Epithelial cell of esophagus (primary cell): ENCODE measurements at regions not wholly inside any gene's neighbourhood (a gene's known extent, or its start where the extent isn't known, plus 50 kb on each side); places are given as distances from the start of the nearest gene placed in this dataset.
"Not testable (repeated sequence)": the region's sequence is repeated elsewhere in the genome, so short reads cannot be mapped to it uniquely, and the experiment has no call there.

Source experiments
- DNase-seq: peaks from one replicate; pipeline ENCODE4 v3.0.0; 2010; ENCODE audit warnings: low read depth
- H3K4me3 ChIP-seq: 2 replicates; pipeline ENCODE4 v1.5.1; 2011; ENCODE audit warnings: mild to moderate bottlenecking, low read length, control low read depth
- TF ChIP-seq, protein P1 (sequence below): IDR thresholded peaks from 2 replicates; pipeline ENCODE4 v1.5.1; 2011; ENCODE audit warnings: low read depth, mild to moderate bottlenecking, low read length, control low read depth, inconsistent platforms; ENCODE audit not compliant: insufficient read depth; ENCODE audit errors: missing control alignments

GRCh38 chr13:44796597-44797490 is 192.4 kb downstream of the NUFIP1 start:
- no peak overlapping the region for H3K4me3 ChIP-seq
- TF ChIP-seq, protein P1, sequence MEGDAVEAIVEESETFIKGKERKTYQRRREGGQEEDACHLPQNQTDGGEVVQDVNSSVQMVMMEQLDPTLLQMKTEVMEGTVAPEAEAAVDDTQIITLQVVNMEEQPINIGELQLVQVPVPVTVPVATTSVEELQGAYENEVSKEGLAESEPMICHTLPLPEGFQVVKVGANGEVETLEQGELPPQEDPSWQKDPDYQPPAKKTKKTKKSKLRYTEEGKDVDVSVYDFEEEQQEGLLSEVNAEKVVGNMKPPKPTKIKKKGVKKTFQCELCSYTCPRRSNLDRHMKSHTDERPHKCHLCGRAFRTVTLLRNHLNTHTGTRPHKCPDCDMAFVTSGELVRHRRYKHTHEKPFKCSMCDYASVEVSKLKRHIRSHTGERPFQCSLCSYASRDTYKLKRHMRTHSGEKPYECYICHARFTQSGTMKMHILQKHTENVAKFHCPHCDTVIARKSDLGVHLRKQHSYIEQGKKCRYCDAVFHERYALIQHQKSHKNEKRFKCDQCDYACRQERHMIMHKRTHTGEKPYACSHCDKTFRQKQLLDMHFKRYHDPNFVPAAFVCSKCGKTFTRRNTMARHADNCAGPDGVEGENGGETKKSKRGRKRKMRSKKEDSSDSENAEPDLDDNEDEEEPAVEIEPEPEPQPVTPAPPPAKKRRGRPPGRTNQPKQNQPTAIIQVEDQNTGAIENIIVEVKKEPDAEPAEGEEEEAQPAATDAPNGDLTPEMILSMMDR: no peak
- no peak for DNase-seq

- DNase-seq, H3K4me3 ChIP-seq: not testable (repeated sequence)
Observed at GRCh38 chr13:44796039-44796438, 193.2 kb downstream of the NUFIP1 start.

DNA sequence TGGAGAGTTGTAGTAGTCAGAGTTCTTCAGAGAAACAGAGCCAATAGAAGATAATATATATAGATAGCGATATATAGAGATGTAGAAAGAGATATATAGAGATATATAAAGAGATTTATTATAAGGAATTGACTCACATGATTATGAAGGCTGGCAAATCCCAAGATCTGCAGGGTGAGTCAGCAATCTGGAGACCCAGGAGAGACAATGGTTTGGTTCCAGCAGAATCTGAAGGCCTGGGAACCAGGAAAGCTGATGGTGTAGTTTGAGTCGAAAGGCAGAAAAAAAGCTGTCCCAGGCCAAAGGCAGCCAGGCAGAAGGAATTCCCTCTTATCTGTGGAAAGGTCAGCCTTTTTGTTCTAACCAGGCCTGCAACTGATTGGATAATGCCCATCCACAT is 194.1 kb downstream of the NUFIP1 start:
- no peak overlapping the region for H3K4me3 ChIP-seq
- TF ChIP-seq, protein P1: no peak
- DNase-seq: no peak

GRCh38 chr13:44792096-44792495 is 197.2 kb downstream of the NUFIP1 start:
- TF ChIP-seq, protein P1: no peak
- DNase-seq: no peak
- no peak overlapping the region for H3K4me3 ChIP-seq

DNA sequence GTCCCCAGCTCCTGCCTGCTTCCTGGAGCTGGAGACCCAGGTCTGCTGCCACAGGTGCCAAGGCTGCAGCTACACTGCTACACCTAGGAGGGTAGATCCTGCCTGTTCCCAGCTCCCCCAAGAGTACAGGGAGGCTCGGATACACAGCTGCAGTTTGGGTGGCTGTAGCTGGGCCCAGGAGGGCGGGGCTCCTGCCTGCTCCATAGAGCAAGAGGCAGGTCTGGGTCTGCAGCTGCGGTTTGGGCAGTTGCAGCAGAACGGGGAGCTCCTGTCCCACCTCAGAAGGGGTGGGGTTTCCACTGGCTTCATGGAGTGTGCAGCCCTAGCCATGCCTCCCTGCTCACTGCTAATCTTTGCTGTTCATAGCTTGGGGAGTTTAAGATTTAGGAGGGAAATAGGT is 199.0 kb downstream of the NUFIP1 start:
- peak; percentile 62 for DNase-seq
- TF ChIP-seq, protein P1: no peak
- no peak overlapping the region for H3K4me3 ChIP-seq

- TF ChIP-seq, protein P1: no peak
- no peak overlapping the region for H3K4me3 ChIP-seq
- DNase-seq: no peak
Observed at GRCh38 chr13:44787617-44788016, 201.7 kb downstream of the NUFIP1 start.

- TF ChIP-seq, protein P1: no peak
- no peak overlapping the region for H3K4me3 ChIP-seq
- no peak for DNase-seq
Observed at GRCh38 chr13:44786756-44787155, 202.5 kb downstream of the NUFIP1 start.
